SK-N-SH (cell line): ENCODE measurements at regions not wholly inside any gene's neighbourhood (a gene's known extent, or its start where the extent isn't known, plus 50 kb on each side); places are given as distances from the start of the nearest gene placed in this dataset.

Experiments used
- CTCF ChIA-PET: fragments of 300-600, 350-600 bp; formaldehyde crosslinking; extraction: SDS; loops from one replicate; lab custom pipeline; 2021; lab: Yijun Ruan, JAX
- POLR2A ChIA-PET: fragments of 350-600 bp; sonication (Branson Sonifier 250); formaldehyde crosslinking; extraction: SDS; loops from one replicate; lab custom pipeline; 2020; ENCODE audit warnings: antibody characterized with exemption, inconsistent platforms; lab: Yijun Ruan, JAX
- DNase-seq: peaks from one replicate; pipeline ENCODE4 v3.0.0; 2012
- H2AFZ ChIP-seq: fragments of 200-600 bp; sonication (generic); 2 replicates; pipeline ENCODE4 v1.8.1; 2016; ENCODE audit warnings: antibody characterized with exemption, mild to moderate bottlenecking, low read depth
- H3F3A ChIP-seq: fragments of 200-600 bp; sonication (generic); replicated peaks from 2 replicates; pipeline ENCODE3; 2016; ENCODE audit warnings: antibody characterized with exemption, mild to moderate bottlenecking; ENCODE audit not compliant: insufficient read depth
- H3K27ac ChIP-seq, 2 experiments: fragments of 200-500 bp in 1 of 2; fragments of 200-600 bp in 1 of 2; sonication (Bioruptor generic) in 1 of 2; sonication (generic), shearing (Covaris generic) in 1 of 2; 2 replicates each; pipeline versions ENCODE4 v1.5.1 to v1.6.1; 2014 to 2016; ENCODE audit warnings: low read depth in 2 of 2, inconsistent platforms in 1 of 2, low read length in 1 of 2, mild to moderate bottlenecking in 1 of 2, mixed read lengths in 1 of 2
- H3K27me3 ChIP-seq: fragments of 200-600 bp; sonication (generic), shearing (Covaris generic); 2 replicates; pipeline ENCODE4 v1.6.1; 2016; ENCODE audit warnings: mixed run types; ENCODE audit not compliant: insufficient read depth
- H3K36me3 ChIP-seq, 2 experiments: fragments of 200-500 bp in 1 of 2; fragments of 200-600 bp in 1 of 2; sonication (Bioruptor generic) in 1 of 2; sonication (generic) in 1 of 2; replicated peaks in 1 of 2; 2 replicates each; pipeline versions ENCODE3 to v1.5.1; 2014 to 2016; ENCODE audit warnings: low read length in 1 of 2, mild to moderate bottlenecking in 1 of 2; ENCODE audit not compliant: insufficient read depth in 2 of 2, control insufficient read depth in 1 of 2
- H3K4me1 ChIP-seq, 2 experiments: fragments of 200-500 bp in 1 of 2; fragments of 200-600 bp in 1 of 2; sonication (Bioruptor generic) in 1 of 2; sonication (generic), shearing (Covaris generic) in 1 of 2; 2 replicates each; pipeline versions ENCODE4 v1.5.1 to v1.6.1; 2014 to 2016; ENCODE audit warnings: low read depth in 1 of 2, low read length in 1 of 2, mixed run types in 1 of 2; ENCODE audit not compliant: insufficient read depth in 2 of 2, control insufficient read depth in 1 of 2
- H3K4me2 ChIP-seq: fragments of 200-600 bp; sonication (generic), shearing (Covaris generic); 2 replicates; pipeline ENCODE4 v1.6.1; 2017; ENCODE audit warnings: mixed run types
- H3K4me3 ChIP-seq, 2 experiments: fragments of 200-500 bp in 1 of 2; fragments of 200-600 bp in 1 of 2; sonication (Bioruptor generic) in 1 of 2; sonication (generic), shearing (Covaris generic) in 1 of 2; 2 replicates each; pipeline versions ENCODE4 v1.5.1 to v1.8.1; 2014 to 2016; ENCODE audit warnings: low read depth in 2 of 2, inconsistent platforms in 1 of 2, low read length in 1 of 2, mild to moderate bottlenecking in 1 of 2, mixed read lengths in 1 of 2, moderate library complexity in 1 of 2
- H3K79me2 ChIP-seq: fragments of 200-600 bp; sonication (generic); 2 replicates; pipeline ENCODE4 v1.8.1; 2017; ENCODE audit warnings: mild to moderate bottlenecking; ENCODE audit not compliant: insufficient read depth
- H3K9ac ChIP-seq: fragments of 200-600 bp; sonication (generic); 2 replicates; pipeline ENCODE4 v1.6.1; 2017; ENCODE audit warnings: mixed run types
- H3K9me2 ChIP-seq: fragments of 200-600 bp; sonication (generic); 2 replicates; pipeline ENCODE4 v1.6.1; 2017; ENCODE audit warnings: mixed run types
- H3K9me3 ChIP-seq: fragments of 200-600 bp; sonication (generic); 2 replicates; pipeline ENCODE4 v1.6.1; 2017; ENCODE audit warnings: mixed run types, mild to moderate bottlenecking, moderate library complexity
- H4K20me1 ChIP-seq: fragments of 200-600 bp; sonication (generic); 2 replicates; pipeline ENCODE4 v1.6.1; 2017; ENCODE audit warnings: mild to moderate bottlenecking, mixed run types; ENCODE audit not compliant: insufficient read depth
- CTCF ChIP-seq: fragments of 200-600 bp; sonication (generic); IDR thresholded peaks from 2 replicates; pipeline ENCODE4 v1.6.1; 2017; ENCODE audit warnings: antibody characterized with exemption, mild to moderate bottlenecking, moderate library complexity
- EP300 ChIP-seq, 2 experiments: IDR thresholded peaks; 2 replicates each; pipeline versions ENCODE4 v1.4.0 to v1.6.1; 2012; ENCODE audit warnings: borderline replicate concordance in 1 of 2, low read depth in 1 of 2, low read length in 1 of 2
- FOSL2 ChIP-seq: IDR thresholded peaks from 2 replicates; pipeline ENCODE4 v1.4.0; 2012; ENCODE audit warnings: low read depth, mild to moderate bottlenecking, moderate library complexity, borderline replicate concordance
- FOXM1 ChIP-seq: IDR thresholded peaks from 2 replicates; pipeline ENCODE4 v1.4.0; 2012; ENCODE audit warnings: low read depth, mild to moderate bottlenecking
- IRF3 ChIP-seq: fragments of 150-350 bp; IDR thresholded peaks from 2 replicates; pipeline ENCODE4 v1.6.1; 2016; ENCODE audit warnings: mild to moderate bottlenecking, low read depth, low read length
- JUND ChIP-seq: IDR thresholded peaks from 2 replicates; pipeline ENCODE4 v1.4.0; 2012
- NFIC ChIP-seq: IDR thresholded peaks from 2 replicates; pipeline ENCODE4 v1.4.0; 2012; ENCODE audit warnings: borderline replicate concordance
- NRF1 ChIP-seq: IDR thresholded peaks from 2 replicates; pipeline ENCODE4 v1.6.1; 2012; ENCODE audit warnings: low read depth, mild to moderate bottlenecking, low read length
- PBX3 ChIP-seq: IDR thresholded peaks from 2 replicates; pipeline ENCODE4; 2012
- POLR2AphosphoS5 ChIP-seq: IDR thresholded peaks from 2 replicates; pipeline ENCODE4 v1.6.1; 2012; ENCODE audit warnings: low read depth, low read length
- RAD21 ChIP-seq: IDR thresholded peaks from 2 replicates; pipeline ENCODE4 v1.6.1; 2012; ENCODE audit warnings: mild to moderate bottlenecking, low read length
- RCOR1 ChIP-seq: fragments of 150-350 bp; IDR thresholded peaks from 2 replicates; pipeline ENCODE4 v1.6.1; 2017; ENCODE audit warnings: antibody characterized with exemption, low read length
- RXRA ChIP-seq: IDR thresholded peaks from 2 replicates; pipeline ENCODE4 v1.4.0; 2012; ENCODE audit warnings: low read depth, mild to moderate bottlenecking, borderline replicate concordance
- TCF12 ChIP-seq: IDR thresholded peaks from 2 replicates; pipeline ENCODE4 v1.4.0; 2012
- TEAD4 ChIP-seq: IDR thresholded peaks from 2 replicates; pipeline ENCODE4 v1.4.0; 2012; ENCODE audit warnings: mild to moderate bottlenecking, borderline replicate concordance; ENCODE audit not compliant: insufficient read depth
- YY1 ChIP-seq: IDR thresholded peaks from 2 replicates; pipeline ENCODE4 v1.4.0; 2012; ENCODE audit warnings: low read depth, mild to moderate bottlenecking
- WGBS: methylation state at CpG from one replicate; pipeline ENCODE4 v1.1.6; 2017; ENCODE audit warnings: low lambda C conversion rate; 5-methylcytosine and 5-hydroxymethylcytosine counted together

GRCh38 chr1:209406168-209406567 lies 177.3 kb upstream of the CAMK1G start:
- Histone ChIP-seq H3K4me1 (peaks cover under 1 to 20% of the 10 kb centered on the region in 2 experiments; a peak in 3 of 4 replicates), H3K9ac (no peak overlapping the region)
- DNase-seq = no peak

GRCh38 chr1:209406595-209406994 lies 176.9 kb upstream of the CAMK1G start:
- Histone ChIP-seq H3K9me2 (no peaks in the 10 kb centered on the region), H3K4me2 (no peak overlapping the region), H2AFZ (peak overlapping the region; percentile 53; the same call in 1 of the 2 replicates), H3K9me3 (no peaks in the 10 kb centered on the region), H3K4me3 (no peak overlapping the region), H3K27ac (no peak overlapping the region), H3F3A (peaks cover 7% of the 10 kb centered on the region), H4K20me1 (no peaks in the 10 kb centered on the region), H3K9ac (no peak overlapping the region), H3K27me3 (no peaks in the 10 kb centered on the region), H3K79me2 (no peaks in the 10 kb centered on the region), H3K4me1 (peaks cover 5 to 25% of the 10 kb centered on the region in 2 experiments), H3K36me3 (no peaks in the 10 kb centered on the region)
- no peak for TF ChIP-seq FOXM1
- ChIA-PET POLR2A (interaction anchor here (0.6 kb wide), 1 partner anchor 9 kb away, joined by 7 read pairs; no protein-coding TSS in a partner anchor), CTCF (interaction anchor here (0.6 kb wide), 1 partner anchor 12 kb away, joined by 3 read pairs; no protein-coding TSS in a partner anchor)
- DNase-seq = no peak
- 93% methylated on average over 2 of the region's 2 CpGs for WGBS

More at GRCh38 chr1:209406168-209406567, 177.3 kb upstream of the CAMK1G start:
- H3K27me3 ChIP-seq = no peaks in the 10 kb centered on the region
- TF ChIP-seq TEAD4 (no peak), NRF1 (no peak), RCOR1 (no peak), PBX3 (no peak), RAD21 (no peak), CTCF (no peak)
- H3K9me2 ChIP-seq = no peaks in the 10 kb centered on the region
- H3K27ac ChIP-seq = no peak overlapping the region
- H3F3A ChIP-seq = peaks cover 7% of the 10 kb centered on the region
- H3K4me3 ChIP-seq = no peak overlapping the region
- WGBS = 68% methylated on average over 3 of the region's 3 CpGs
- H3K36me3 ChIP-seq = no peaks in the 10 kb centered on the region
- ChIA-PET CTCF (interaction anchor here (0.6 kb wide), 1 partner anchor 12 kb away, joined by 3 read pairs; no protein-coding TSS in a partner anchor), POLR2A (interaction anchor here (0.6 kb wide), 1 partner anchor 10 kb away, joined by 7 read pairs; no protein-coding TSS in a partner anchor)
- no peaks in the 10 kb centered on the region for H3K9me3 ChIP-seq
- H4K20me1 ChIP-seq = no peaks in the 10 kb centered on the region
- peak overlapping the region; percentile 53; the same call in 1 of the 2 replicates for H2AFZ ChIP-seq
- no peaks in the 10 kb centered on the region for H3K79me2 ChIP-seq
- no peak overlapping the region for H3K4me2 ChIP-seq

- H3K4me2 ChIP-seq = no peak overlapping the region
Observed at GRCh38 chr1:209409780-209410179, 173.7 kb upstream of the CAMK1G start.

More at GRCh38 chr1:209409780-209410179, 173.7 kb upstream of the CAMK1G start:
- WGBS = 64% methylated on average over 2 of the region's 2 CpGs
- Histone ChIP-seq H3K27ac (peak overlapping the region in 1 of 2 experiments; percentile 31; a peak in 2 of 4 replicates), H3K4me3 (no peak overlapping the region), H3K36me3 (no peaks in the 10 kb centered on the region), H2AFZ (no peak overlapping the region), H3K9me2 (no peaks in the 10 kb centered on the region)
- CTCF ChIA-PET = no interaction called here
- no peak for TF ChIP-seq IRF3
- no peak for TF ChIP-seq RAD21
- TF ChIP-seq EP300 (IDR thresholded peaks at IDR 0.05; ENCODE audit: borderline replicate concordance in 1 of 2, low read depth in 1 of 2, low read length in 1 of 2) = peak in 1 of 2 experiments; percentile 39; a peak in 1 of 4 replicates
- TF ChIP-seq POLR2AphosphoS5 = no peak
- peak; percentile 63 for TF ChIP-seq TCF12
- TF ChIP-seq NFIC = no peak
- TF ChIP-seq FOSL2 = peak; percentile 81
- peak; percentile 49; the same call in 1 of the 2 replicates for TF ChIP-seq TEAD4
- peak; percentile 62 for TF ChIP-seq JUND
- peak; percentile 79 for TF ChIP-seq YY1
- no peak for TF ChIP-seq RXRA
- TF ChIP-seq, all 33 proteins: peak for 6
- Histone ChIP-seq H3K9ac (no peak overlapping the region), H4K20me1 (no peaks in the 10 kb centered on the region), H3K4me1 (peaks cover 13 to 32% of the 10 kb centered on the region in 2 experiments), H3K79me2 (no peaks in the 10 kb centered on the region), H3K27me3 (no peaks in the 10 kb centered on the region), H3F3A (peaks cover 7% of the 10 kb centered on the region), H3K9me3 (no peaks in the 10 kb centered on the region)
- POLR2A ChIA-PET = no interaction called here
- no peak for DNase-seq
